ENCODE measurements at regions not wholly inside any gene's neighbourhood (a gene's known extent, or its start where the extent isn't known, plus 50 kb on each side); places are given as distances from the start of the nearest gene placed in this dataset.
A peak's percentile ranks its signal among the peaks of the same experiment; 100 is the strongest.

GRCh38 chr17:37836593-37836992 is 87.6 kb upstream of the TBC1D3K start:
- Histone ChIP-seq H3K36me3 (ENCODE audit: insufficient read depth, low read length) (no peaks in the 10 kb centered on the region), H3K27me3 (ENCODE audit: insufficient read depth, low read length) (no peaks in the 10 kb centered on the region), H3K4me1 (ENCODE audit: insufficient read depth, low read length) (no peaks in the 10 kb centered on the region), H3K27ac (ENCODE audit: low read depth, low read length) (no peak overlapping the region), H3K4me3 (ENCODE audit: low read length in 2 of 2) (no peak overlapping the region), H3K9me3 (ENCODE audit: control insufficient read depth in 1 of 2, low read length in 2 of 2) (no peaks in the 10 kb centered on the region)
- H3K4me3 Mint-ChIP-seq = no peak overlapping the region
- CTCF ChIA-PET (ENCODE audit: partially characterized antibody) = no interaction called here
- DNase-seq = no peak
- H3K27me3 Mint-ChIP-seq = peaks cover 20 to 24% of the 10 kb centered on the region in 2 donors
- POLR2A ChIA-PET (ENCODE audit: partially characterized antibody) = no interaction called here
- H3K4me1 Mint-ChIP-seq = peaks cover 0 to 5% (median under 1%) of the 10 kb centered on the region in 4 donors
- no peak overlapping the region for H3K27ac Mint-ChIP-seq
- H3K36me3 Mint-ChIP-seq = no peaks in the 10 kb centered on the region
- no peaks in the 10 kb centered on the region for H3K9me3 Mint-ChIP-seq
- intact Hi-C loops (cut with micrococcal nuclease) = no loop called here

- no peaks in the 10 kb centered on the region for H3K9me3 ChIP-seq (ENCODE audit: control insufficient read depth in 1 of 2, low read length in 2 of 2)
- no peak overlapping the region for H3K27ac ChIP-seq (ENCODE audit: low read depth, low read length)
- H3K36me3 ChIP-seq (ENCODE audit: insufficient read depth, low read length) = no peaks in the 10 kb centered on the region
- H3K4me3 ChIP-seq (ENCODE audit: low read length in 2 of 2) = no peak overlapping the region
- Mint-ChIP-seq H3K27ac (no peak overlapping the region), H3K27me3 (peaks cover 19 to 27% of the 10 kb centered on the region in 2 donors), H3K36me3 (no peaks in the 10 kb centered on the region), H3K4me1 (peaks cover 0 to 5% (median under 1%) of the 10 kb centered on the region in 4 donors), H3K4me3 (no peak overlapping the region), H3K9me3 (no peaks in the 10 kb centered on the region)
- POLR2A ChIA-PET (ENCODE audit: partially characterized antibody) = no interaction called here
- DNase-seq = no peak
- no peaks in the 10 kb centered on the region for H3K4me1 ChIP-seq (ENCODE audit: insufficient read depth, low read length)
- CTCF ChIA-PET (ENCODE audit: partially characterized antibody) = no interaction called here
- H3K27me3 ChIP-seq (ENCODE audit: insufficient read depth, low read length) = no peaks in the 10 kb centered on the region
- intact Hi-C loops (cut with micrococcal nuclease) = no loop called here
Measured at GRCh38 chr17:37834168-37834567, 89.3 kb upstream of the HNF1B start.

- Mint-ChIP-seq H3K4me3 (peak overlapping the region in 1 of 8 donors; percentile 13), H3K27me3 (peaks cover 20 to 25% of the 10 kb centered on the region in 2 donors), H3K27ac (no peak overlapping the region), H3K9me3 (no peaks in the 10 kb centered on the region), H3K36me3 (no peaks in the 10 kb centered on the region), H3K4me1 (peaks cover 0 to 5% (median 2%) of the 10 kb centered on the region in 4 donors)
- ChIA-PET CTCF (ENCODE audit: partially characterized antibody) (no interaction called here), POLR2A (ENCODE audit: partially characterized antibody) (no interaction called here)
- Histone ChIP-seq H3K4me3 (ENCODE audit: low read length in 2 of 2) (no peak overlapping the region), H3K27ac (ENCODE audit: low read depth, low read length) (no peak overlapping the region), H3K27me3 (ENCODE audit: insufficient read depth, low read length) (no peaks in the 10 kb centered on the region), H3K9me3 (ENCODE audit: control insufficient read depth in 1 of 2, low read length in 2 of 2) (no peaks in the 10 kb centered on the region), H3K36me3 (ENCODE audit: insufficient read depth, low read length) (no peaks in the 10 kb centered on the region), H3K4me1 (ENCODE audit: insufficient read depth, low read length) (no peaks in the 10 kb centered on the region)
- intact Hi-C loops (cut with micrococcal nuclease) = no loop called here
- DNase-seq = no peak
Measured at GRCh38 chr17:37833237-37833859, 88.5 kb upstream of the HNF1B start.

GRCh38 chr17:37831986-37832385 is 87.1 kb upstream of the HNF1B start:
- no peaks in the 10 kb centered on the region for H3K36me3 ChIP-seq (ENCODE audit: insufficient read depth, low read length)
- H3K9me3 Mint-ChIP-seq = no peaks in the 10 kb centered on the region
- CTCF ChIA-PET (ENCODE audit: partially characterized antibody) = no interaction called here
- no peaks in the 10 kb centered on the region for H3K27me3 ChIP-seq (ENCODE audit: insufficient read depth, low read length)
- POLR2A ChIA-PET (ENCODE audit: partially characterized antibody) = no interaction called here
- H3K27me3 Mint-ChIP-seq = peaks cover 20 to 31% of the 10 kb centered on the region in 2 donors
- no peaks in the 10 kb centered on the region for H3K36me3 Mint-ChIP-seq
- H3K27ac Mint-ChIP-seq = no peak overlapping the region
- DNase-seq = no peak
- no peak overlapping the region for H3K4me3 ChIP-seq (ENCODE audit: low read length in 2 of 2)
- H3K27ac ChIP-seq (ENCODE audit: low read depth, low read length) = no peak overlapping the region
- H3K9me3 ChIP-seq (ENCODE audit: control insufficient read depth in 1 of 2, low read length in 2 of 2) = no peaks in the 10 kb centered on the region
- intact Hi-C loops (cut with micrococcal nuclease) = no loop called here
- H3K4me3 Mint-ChIP-seq = peak overlapping the region in 1 of 8 donors; percentile 49
- peaks cover 0 to 9% (median 2%) of the 10 kb centered on the region in 4 donors for H3K4me1 Mint-ChIP-seq
- no peaks in the 10 kb centered on the region for H3K4me1 ChIP-seq (ENCODE audit: insufficient read depth, low read length)

- no peak for DNase-seq
- Histone ChIP-seq H3K27ac (ENCODE audit: low read depth, low read length) (no peak overlapping the region), H3K36me3 (ENCODE audit: insufficient read depth, low read length) (no peaks in the 10 kb centered on the region), H3K4me3 (ENCODE audit: low read length in 2 of 2) (no peak overlapping the region), H3K9me3 (ENCODE audit: control insufficient read depth in 1 of 2, low read length in 2 of 2) (no peaks in the 10 kb centered on the region), H3K27me3 (ENCODE audit: insufficient read depth, low read length) (no peaks in the 10 kb centered on the region), H3K4me1 (ENCODE audit: insufficient read depth, low read length) (no peaks in the 10 kb centered on the region)
- Mint-ChIP-seq H3K27me3 (peaks cover 18 to 32% of the 10 kb centered on the region in 2 donors), H3K27ac (no peak overlapping the region), H3K9me3 (no peaks in the 10 kb centered on the region), H3K36me3 (no peaks in the 10 kb centered on the region), H3K4me1 (peaks cover 0 to 9% (median 2%) of the 10 kb centered on the region in 4 donors), H3K4me3 (no peak overlapping the region)
- CTCF ChIA-PET (ENCODE audit: partially characterized antibody) = interaction anchor here (1.4 kb wide), 1 partner anchor 8 kb away, joined by 4 read pairs; no protein-coding TSS in a partner anchor
- POLR2A ChIA-PET (ENCODE audit: partially characterized antibody) = no interaction called here
- intact Hi-C loops (cut with micrococcal nuclease) = no loop called here
Measured at GRCh38 chr17:37831492-37831891, 86.6 kb upstream of the HNF1B start.

- Histone ChIP-seq H3K27ac (ENCODE audit: low read depth, low read length) (no peak overlapping the region), H3K27me3 (ENCODE audit: insufficient read depth, low read length) (no peaks in the 10 kb centered on the region), H3K36me3 (ENCODE audit: insufficient read depth, low read length) (no peaks in the 10 kb centered on the region), H3K4me1 (ENCODE audit: insufficient read depth, low read length) (no peaks in the 10 kb centered on the region), H3K4me3 (ENCODE audit: low read length in 2 of 2) (no peak overlapping the region), H3K9me3 (ENCODE audit: control insufficient read depth in 1 of 2, low read length in 2 of 2) (no peaks in the 10 kb centered on the region)
- Mint-ChIP-seq H3K27ac (no peak overlapping the region), H3K9me3 (no peaks in the 10 kb centered on the region), H3K36me3 (no peaks in the 10 kb centered on the region), H3K27me3 (peaks cover 18 to 31% of the 10 kb centered on the region in 2 donors), H3K4me1 (peaks cover 0 to 9% (median 2%) of the 10 kb centered on the region in 4 donors), H3K4me3 (no peak overlapping the region)
- ChIA-PET POLR2A (ENCODE audit: partially characterized antibody) (no interaction called here), CTCF (ENCODE audit: partially characterized antibody) (interaction anchor here (1.4 kb wide), 1 partner anchor 9 kb away, joined by 4 read pairs; no protein-coding TSS in a partner anchor)
- intact Hi-C loops (cut with micrococcal nuclease) = no loop called here
- no peak for DNase-seq
Measured at GRCh38 chr17:37830151-37830993, 85.5 kb upstream of the HNF1B start.

- ChIA-PET POLR2A (ENCODE audit: partially characterized antibody) (no interaction called here), CTCF (ENCODE audit: partially characterized antibody) (no interaction called here)
- no peak overlapping the region for H3K27ac Mint-ChIP-seq
- Histone ChIP-seq H3K9me3 (ENCODE audit: control insufficient read depth in 1 of 2, low read length in 2 of 2) (no peaks in the 10 kb centered on the region), H3K27ac (ENCODE audit: low read depth, low read length) (no peak overlapping the region), H3K27me3 (ENCODE audit: insufficient read depth, low read length) (no peaks in the 10 kb centered on the region), H3K4me3 (ENCODE audit: low read length in 2 of 2) (no peak overlapping the region), H3K4me1 (ENCODE audit: insufficient read depth, low read length) (no peaks in the 10 kb centered on the region), H3K36me3 (ENCODE audit: insufficient read depth, low read length) (no peaks in the 10 kb centered on the region)
- intact Hi-C loops (cut with micrococcal nuclease) = no loop called here
- DNase-seq = no peak
- H3K4me1 Mint-ChIP-seq = peaks cover 0 to 9% (median 2%) of the 10 kb centered on the region in 4 donors
- H3K27me3 Mint-ChIP-seq = peaks cover 16 to 31% of the 10 kb centered on the region in 2 donors
- H3K9me3 Mint-ChIP-seq = no peaks in the 10 kb centered on the region
- H3K36me3 Mint-ChIP-seq = no peaks in the 10 kb centered on the region
- no peak overlapping the region for H3K4me3 Mint-ChIP-seq
Measured at GRCh38 chr17:37829592-37830123, 84.8 kb upstream of the HNF1B start.
